ENCODE measurements at regions not wholly inside any gene's neighbourhood (a gene's known extent, or its start where the extent isn't known, plus 50 kb on each side); places are given as distances from the start of the nearest gene placed in this dataset.

GRCh38 chr5:30638899-30639298 lies 554.6 kb upstream of the CDH6 start:
- intact Hi-C loops (cut with micrococcal nuclease) = no loop called here

GRCh38 chr5:30627945-30628344 lies 565.5 kb upstream of the CDH6 start:
- Mint-ChIP-seq H3K27me3 (no peaks in the 10 kb centered on the region), H3K4me1 (no peaks in the 10 kb centered on the region), H3K4me3 (no peak overlapping the region), H3K36me3 (no peaks in the 10 kb centered on the region), H3K27ac (no peak overlapping the region), H3K9me3 (peaks cover 0 to 18% (median 7%) of the 10 kb centered on the region in 8 donors)
- intact Hi-C loops (cut with micrococcal nuclease) = no loop called here
- ChIA-PET POLR2A (ENCODE audit: partially characterized antibody) (no interaction called here), CTCF (ENCODE audit: partially characterized antibody) (no interaction called here)
- Histone ChIP-seq H3K27ac (ENCODE audit: low read depth, low read length) (no peak overlapping the region), H3K36me3 (ENCODE audit: insufficient read depth, low read length) (no peaks in the 10 kb centered on the region), H3K27me3 (ENCODE audit: insufficient read depth, low read length) (no peaks in the 10 kb centered on the region), H3K4me1 (ENCODE audit: insufficient read depth, low read length) (no peaks in the 10 kb centered on the region), H3K9me3 (ENCODE audit: control insufficient read depth in 1 of 2, low read length in 2 of 2) (no peaks in the 10 kb centered on the region), H3K4me3 (ENCODE audit: low read length in 2 of 2) (no peak overlapping the region)
- no peak for DNase-seq

More at GRCh38 chr5:30638899-30639298, 554.6 kb upstream of the CDH6 start:
- no peaks in the 10 kb centered on the region for H3K27me3 Mint-ChIP-seq
- Histone ChIP-seq H3K36me3 (ENCODE audit: insufficient read depth, low read length) (no peaks in the 10 kb centered on the region), H3K4me1 (ENCODE audit: insufficient read depth, low read length) (no peaks in the 10 kb centered on the region), H3K27ac (ENCODE audit: low read depth, low read length) (no peak overlapping the region), H3K9me3 (ENCODE audit: control insufficient read depth in 1 of 2, low read length in 2 of 2) (no peaks in the 10 kb centered on the region), H3K27me3 (ENCODE audit: insufficient read depth, low read length) (no peaks in the 10 kb centered on the region), H3K4me3 (ENCODE audit: low read length in 2 of 2) (no peak overlapping the region)
- no peak overlapping the region for H3K4me3 Mint-ChIP-seq
- H3K4me1 Mint-ChIP-seq = no peaks in the 10 kb centered on the region
- ChIA-PET POLR2A (ENCODE audit: partially characterized antibody) (no interaction called here), CTCF (ENCODE audit: partially characterized antibody) (no interaction called here)
- H3K9me3 Mint-ChIP-seq = peaks cover 0 to 20% (median 13%) of the 10 kb centered on the region in 8 donors
- no peak for DNase-seq
- H3K36me3 Mint-ChIP-seq = no peaks in the 10 kb centered on the region
- no peak overlapping the region for H3K27ac Mint-ChIP-seq

- no peak overlapping the region for H3K4me3 Mint-ChIP-seq
- Histone ChIP-seq H3K27ac (ENCODE audit: low read depth, low read length) (no peak overlapping the region), H3K4me3 (ENCODE audit: low read length in 2 of 2) (no peak overlapping the region), H3K4me1 (ENCODE audit: insufficient read depth, low read length) (no peaks in the 10 kb centered on the region), H3K9me3 (ENCODE audit: control insufficient read depth in 1 of 2, low read length in 2 of 2) (no peaks in the 10 kb centered on the region), H3K36me3 (ENCODE audit: insufficient read depth, low read length) (no peaks in the 10 kb centered on the region), H3K27me3 (ENCODE audit: insufficient read depth, low read length) (no peaks in the 10 kb centered on the region)
- peaks cover 0 to 23% (median 8%) of the 10 kb centered on the region in 8 donors for H3K9me3 Mint-ChIP-seq
- CTCF ChIA-PET (ENCODE audit: partially characterized antibody) = no interaction called here
- no peaks in the 10 kb centered on the region for H3K27me3 Mint-ChIP-seq
- POLR2A ChIA-PET (ENCODE audit: partially characterized antibody) = no interaction called here
- intact Hi-C loops (cut with micrococcal nuclease) = no loop called here
- no peaks in the 10 kb centered on the region for H3K4me1 Mint-ChIP-seq
- no peak for DNase-seq
- H3K27ac Mint-ChIP-seq = no peak overlapping the region
- no peaks in the 10 kb centered on the region for H3K36me3 Mint-ChIP-seq
These were observed 566.9 kb upstream of the CDH6 start for GRCh38 chr5:30626557-30626956.

- Histone ChIP-seq H3K27me3 (ENCODE audit: insufficient read depth, low read length) (no peaks in the 10 kb centered on the region), H3K9me3 (ENCODE audit: control insufficient read depth in 1 of 2, low read length in 2 of 2) (no peaks in the 10 kb centered on the region), H3K4me3 (ENCODE audit: low read length in 2 of 2) (no peak overlapping the region), H3K27ac (ENCODE audit: low read depth, low read length) (no peak overlapping the region), H3K36me3 (ENCODE audit: insufficient read depth, low read length) (no peaks in the 10 kb centered on the region), H3K4me1 (ENCODE audit: insufficient read depth, low read length) (no peaks in the 10 kb centered on the region)
- POLR2A ChIA-PET (ENCODE audit: partially characterized antibody) = no interaction called here
- intact Hi-C loops (cut with micrococcal nuclease) = no loop called here
- Mint-ChIP-seq H3K27me3 (no peaks in the 10 kb centered on the region), H3K27ac (no peak overlapping the region), H3K9me3 (peaks cover 6 to 40% (median 24%) of the 10 kb centered on the region in 8 donors), H3K4me1 (no peaks in the 10 kb centered on the region), H3K36me3 (no peaks in the 10 kb centered on the region), H3K4me3 (no peak overlapping the region)
- DNase-seq = no peak
- CTCF ChIA-PET (ENCODE audit: partially characterized antibody) = no interaction called here
These were observed 572.9 kb upstream of the CDH6 start for GRCh38 chr5:30620481-30621085.

GRCh38 chr5:30608501-30608900 lies 585.0 kb upstream of the CDH6 start:
- DNase-seq = no peak
- intact Hi-C loops (cut with micrococcal nuclease) = no loop called here
- no peaks in the 10 kb centered on the region for H3K27me3 ChIP-seq (ENCODE audit: insufficient read depth, low read length)
- Mint-ChIP-seq H3K36me3 (no peaks in the 10 kb centered on the region), H3K27ac (no peak overlapping the region), H3K4me3 (no peak overlapping the region), H3K9me3 (peaks cover 0 to 14% (median 6%) of the 10 kb centered on the region in 8 donors), H3K4me1 (no peaks in the 10 kb centered on the region), H3K27me3 (no peaks in the 10 kb centered on the region)
- H3K27ac ChIP-seq (ENCODE audit: low read depth, low read length) = no peak overlapping the region
- ChIA-PET CTCF (ENCODE audit: partially characterized antibody) (no interaction called here), POLR2A (ENCODE audit: partially characterized antibody) (no interaction called here)
- H3K4me3 ChIP-seq (ENCODE audit: low read length in 2 of 2) = no peak overlapping the region
- H3K4me1 ChIP-seq (ENCODE audit: insufficient read depth, low read length) = no peaks in the 10 kb centered on the region
- H3K36me3 ChIP-seq (ENCODE audit: insufficient read depth, low read length) = no peaks in the 10 kb centered on the region
- H3K9me3 ChIP-seq (ENCODE audit: control insufficient read depth in 1 of 2, low read length in 2 of 2) = peaks cover 0 to 3% of the 10 kb centered on the region in 2 donors

GRCh38 chr5:30607301-30607894 lies 586.1 kb upstream of the CDH6 start:
- Histone ChIP-seq H3K4me1 (ENCODE audit: insufficient read depth, low read length) (no peaks in the 10 kb centered on the region), H3K27ac (ENCODE audit: low read depth, low read length) (no peak overlapping the region), H3K27me3 (ENCODE audit: insufficient read depth, low read length) (no peaks in the 10 kb centered on the region), H3K4me3 (ENCODE audit: low read length in 2 of 2) (no peak overlapping the region), H3K36me3 (ENCODE audit: insufficient read depth, low read length) (no peaks in the 10 kb centered on the region), H3K9me3 (ENCODE audit: control insufficient read depth in 1 of 2, low read length in 2 of 2) (peaks cover 0 to 3% of the 10 kb centered on the region in 2 donors)
- intact Hi-C loops (cut with micrococcal nuclease) = no loop called here
- Mint-ChIP-seq H3K36me3 (no peaks in the 10 kb centered on the region), H3K9me3 (peaks cover 0 to 8% (median 5%) of the 10 kb centered on the region in 8 donors), H3K4me1 (no peaks in the 10 kb centered on the region), H3K27me3 (no peaks in the 10 kb centered on the region), H3K27ac (no peak overlapping the region), H3K4me3 (no peak overlapping the region)
- POLR2A ChIA-PET (ENCODE audit: partially characterized antibody) = no interaction called here
- CTCF ChIA-PET (ENCODE audit: partially characterized antibody) = no interaction called here
- DNase-seq = no peak

GRCh38 chr5:30605693-30606268 lies 587.7 kb upstream of the CDH6 start:
- Histone ChIP-seq H3K4me1 (ENCODE audit: insufficient read depth, low read length) (no peaks in the 10 kb centered on the region), H3K36me3 (ENCODE audit: insufficient read depth, low read length) (no peaks in the 10 kb centered on the region), H3K27ac (ENCODE audit: low read depth, low read length) (no peak overlapping the region), H3K9me3 (ENCODE audit: control insufficient read depth in 1 of 2, low read length in 2 of 2) (peaks cover 0 to 3% of the 10 kb centered on the region in 2 donors), H3K27me3 (ENCODE audit: insufficient read depth, low read length) (no peaks in the 10 kb centered on the region), H3K4me3 (ENCODE audit: low read length in 2 of 2) (no peak overlapping the region)
- H3K36me3 Mint-ChIP-seq = no peaks in the 10 kb centered on the region
- no peak for DNase-seq
- H3K27me3 Mint-ChIP-seq = no peaks in the 10 kb centered on the region
- ChIA-PET CTCF (ENCODE audit: partially characterized antibody) (no interaction called here), POLR2A (ENCODE audit: partially characterized antibody) (no interaction called here)
- H3K4me3 Mint-ChIP-seq = no peak overlapping the region
- no peak overlapping the region for H3K27ac Mint-ChIP-seq
- H3K9me3 Mint-ChIP-seq = peaks cover 0 to 16% (median 6%) of the 10 kb centered on the region in 8 donors
- H3K4me1 Mint-ChIP-seq = no peaks in the 10 kb centered on the region
- intact Hi-C loops (cut with micrococcal nuclease) = no loop called here

All from CD4-positive, alpha-beta memory T cell (primary cell).